ENCODE measurements at regions not wholly inside any gene's neighbourhood (a gene's known extent, or its start where the extent isn't known, plus 50 kb on each side); places are given as distances from the start of the nearest gene placed in this dataset.

DNA sequence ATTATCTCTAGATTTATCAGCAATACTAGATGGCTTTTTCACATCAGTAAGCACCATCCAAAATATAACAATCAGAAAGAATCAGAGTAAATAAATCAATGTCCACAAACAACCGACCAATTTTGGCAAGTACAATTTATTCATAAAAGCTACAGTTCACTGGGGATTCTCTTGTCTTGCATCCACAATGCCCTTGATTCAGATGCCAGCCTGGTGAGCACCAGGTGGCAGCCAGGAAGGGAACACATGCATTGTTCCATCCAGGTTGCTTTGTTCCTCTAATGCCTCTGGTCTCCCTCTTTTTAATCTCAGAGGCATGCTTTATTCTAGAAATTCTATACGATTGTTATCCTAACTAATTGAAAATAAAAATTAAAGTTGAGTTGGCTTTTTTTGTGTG is 242.1 kb upstream of the KIRREL3 start:
- no peak for DNase-seq

DNA sequence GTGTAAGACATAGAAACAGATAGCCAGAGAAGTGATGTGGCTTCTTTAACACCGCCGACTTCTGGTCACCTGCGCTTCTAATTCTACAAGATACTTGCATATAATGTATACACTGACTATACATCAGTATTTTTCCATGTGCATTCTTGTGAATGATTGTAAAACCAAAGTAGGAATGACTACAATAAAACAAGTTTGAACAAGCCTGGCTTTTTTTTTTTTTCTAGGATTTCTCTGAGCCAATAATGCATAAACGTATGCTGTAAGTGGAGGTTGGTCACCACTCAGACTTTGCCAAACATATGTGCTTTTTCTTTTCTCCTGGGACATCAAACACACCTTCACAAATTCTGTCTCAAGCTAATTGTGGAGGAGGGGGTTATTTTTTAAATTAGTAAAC is 237.8 kb upstream of the KIRREL3 start:
- DNase-seq, result no peak

DNA sequence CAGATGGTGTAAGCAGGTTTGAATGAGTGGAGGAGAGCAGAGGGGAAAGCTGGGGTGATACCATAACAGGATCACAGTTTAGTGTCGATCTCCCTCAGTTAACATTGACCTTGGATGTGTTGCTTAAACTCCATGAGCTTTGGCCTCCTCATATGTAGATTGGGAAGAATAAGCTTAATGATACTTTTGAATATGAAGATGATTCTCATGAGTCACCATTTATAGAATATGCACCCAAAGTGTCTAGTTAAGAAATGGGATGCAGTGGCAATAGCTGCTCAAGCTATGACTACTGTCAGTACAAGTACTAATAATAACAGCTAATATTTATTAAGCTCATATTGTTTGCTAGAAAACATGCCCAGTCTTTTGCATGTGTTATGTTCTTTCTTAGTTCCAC is 236.2 kb upstream of the KIRREL3 start:
- no peak for DNase-seq

DNA sequence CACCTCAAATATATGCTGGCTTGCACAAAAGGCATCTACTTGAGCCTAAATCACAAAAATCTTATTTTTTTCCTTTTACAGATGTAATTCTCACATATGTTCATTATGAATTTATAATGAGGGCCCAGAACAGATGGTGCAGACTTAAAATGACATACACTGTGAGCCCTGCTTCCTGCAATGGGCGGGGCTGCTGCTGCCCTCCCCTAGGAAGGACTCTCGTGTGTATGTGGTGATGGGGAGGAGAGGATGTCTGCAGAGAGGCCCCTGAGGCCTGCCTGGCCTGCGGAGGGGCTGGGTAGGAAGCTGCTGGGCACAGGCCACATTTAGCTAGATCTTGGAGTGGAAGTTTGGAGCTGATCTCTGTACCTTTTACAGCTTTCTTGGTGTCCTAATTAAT is 233.4 kb upstream of the KIRREL3 start:
- no peak for DNase-seq

DNA sequence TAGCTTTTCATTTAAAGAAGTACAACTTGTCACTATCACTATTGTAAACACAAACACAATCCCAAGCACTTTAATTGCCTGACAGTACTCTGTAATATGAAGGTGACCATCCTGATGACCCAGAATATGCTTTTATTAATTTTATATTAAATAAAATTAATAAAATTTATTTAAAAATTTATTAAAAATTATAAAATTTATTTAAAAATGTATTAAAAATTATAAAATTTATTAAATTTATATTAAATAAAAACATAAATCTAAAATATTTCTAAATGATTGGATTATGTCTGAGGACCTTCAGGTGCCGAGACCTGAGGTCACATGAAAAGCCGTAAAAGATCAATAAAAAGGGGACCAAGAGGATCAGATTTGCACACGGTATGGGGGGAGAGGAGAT is 229.8 kb upstream of the KIRREL3 start:
- DNase-seq, result no peak

DNA sequence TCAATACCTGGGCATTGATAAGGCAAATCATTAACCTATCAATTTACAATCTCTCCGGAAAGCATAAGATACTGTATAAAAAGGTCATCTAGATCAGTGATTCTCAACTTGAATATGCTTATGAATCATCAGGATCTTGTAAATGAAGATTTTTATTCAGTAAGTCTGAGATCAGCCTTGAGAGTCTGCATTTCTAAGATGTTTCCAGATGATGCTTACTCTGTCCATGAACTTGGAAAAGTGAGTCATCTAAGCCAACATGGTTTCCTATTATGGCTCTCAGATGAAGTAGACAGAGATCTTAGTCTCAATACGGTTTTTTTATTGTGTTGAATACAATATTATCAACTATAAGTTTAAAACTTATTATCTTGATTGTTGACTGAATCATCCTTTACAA is 226.4 kb upstream of the KIRREL3 start:
- DNase-seq, result no peak

DNA sequence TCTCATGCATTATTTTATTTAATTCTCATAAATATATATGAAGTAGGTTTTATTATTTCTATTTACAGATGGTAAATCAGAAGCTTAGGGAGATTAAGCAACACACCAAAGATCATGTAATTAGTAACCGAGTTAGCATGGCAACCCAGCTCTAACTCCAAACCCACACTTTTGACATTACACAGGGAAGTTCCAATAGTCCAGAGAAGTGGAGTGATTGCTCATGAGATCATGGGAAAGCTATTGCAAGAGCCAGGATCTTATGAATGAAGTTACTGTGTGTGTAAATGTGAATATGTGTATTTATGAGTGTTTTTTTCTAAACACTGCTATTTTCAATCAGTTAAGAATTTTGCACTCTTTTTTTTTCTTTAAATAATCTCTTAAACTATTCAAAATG is 225.8 kb upstream of the KIRREL3 start:
- DNase-seq, result no peak

DNA sequence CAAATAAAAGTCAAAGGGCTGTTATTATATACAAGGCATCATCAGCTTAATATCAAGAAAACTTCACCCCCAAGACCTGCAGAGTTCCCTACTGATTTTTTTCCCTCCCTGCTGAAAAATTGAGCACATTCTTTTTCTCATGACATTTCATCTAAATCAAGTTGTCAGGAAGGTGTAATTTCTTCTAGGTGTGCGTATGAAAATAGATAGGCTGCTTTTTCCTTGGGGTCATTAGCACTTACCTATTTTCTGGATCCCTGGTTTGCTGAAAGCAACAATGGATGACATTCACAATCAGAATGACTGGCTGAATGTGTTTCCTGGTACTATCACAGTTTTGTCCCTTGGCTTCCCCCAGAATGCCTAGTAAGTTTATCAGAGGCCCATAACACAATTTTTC is 225.0 kb upstream of the KIRREL3 start:
- DNase-seq, result no peak

DNA sequence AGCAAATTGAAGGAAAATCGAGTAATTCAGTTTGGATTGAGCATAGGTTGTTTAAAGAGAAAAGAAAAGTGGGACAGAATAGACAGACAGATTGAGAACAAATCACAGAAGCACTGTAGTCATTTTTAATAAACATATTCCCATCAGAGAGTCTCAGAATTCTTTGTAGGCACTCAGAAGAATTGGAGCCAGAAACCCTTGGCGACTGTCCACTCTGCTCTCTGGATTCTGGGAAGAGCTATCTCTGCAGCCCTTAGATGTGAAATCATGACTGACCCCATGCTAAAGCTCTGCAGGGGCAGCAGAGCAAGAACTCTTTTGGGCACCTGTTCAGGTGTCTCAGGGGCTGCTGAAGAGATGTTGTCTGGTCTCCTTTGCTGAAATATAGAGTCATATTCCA is 223.7 kb upstream of the KIRREL3 start:
- no peak for DNase-seq

DNA sequence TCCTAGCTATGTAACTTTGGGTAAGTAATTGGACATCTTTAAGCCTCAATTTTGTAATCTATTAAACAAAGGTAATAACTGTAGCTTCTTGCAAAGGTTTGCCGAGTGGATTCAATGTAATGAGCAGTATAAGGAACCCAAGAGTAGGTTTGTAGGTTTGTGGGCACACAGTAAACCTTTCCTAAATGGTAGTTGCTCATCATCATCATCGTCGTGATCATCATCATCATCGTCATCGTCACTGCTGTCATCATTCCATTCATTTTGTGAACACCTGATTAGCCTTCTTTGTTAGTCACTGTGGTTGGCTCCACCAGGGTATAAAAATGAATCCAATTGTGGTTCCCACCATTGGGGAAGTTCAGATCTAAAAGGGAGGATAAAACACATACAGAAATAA is 223.1 kb upstream of the KIRREL3 start:
- no peak for DNase-seq

DNA sequence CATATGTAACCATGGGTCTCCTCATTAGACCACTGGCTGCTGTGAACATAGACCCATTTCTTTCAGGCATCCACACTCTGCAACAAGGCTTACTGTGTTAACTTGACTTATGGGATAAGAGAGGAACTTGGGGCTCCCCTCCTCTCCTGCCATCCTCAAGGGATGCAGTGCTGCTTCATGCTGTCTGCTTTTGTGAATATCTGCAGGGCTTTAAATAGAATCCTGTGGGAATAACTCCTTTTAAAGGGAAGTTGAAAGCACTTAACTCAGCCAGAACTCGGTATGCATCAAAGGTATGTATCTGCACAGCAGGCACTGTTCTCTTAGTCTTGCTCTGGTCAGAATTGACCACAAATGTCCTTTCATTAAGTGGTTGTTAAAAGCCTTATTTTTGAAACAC is 222.5 kb upstream of the KIRREL3 start:
- DNase-seq, result no peak

DNA sequence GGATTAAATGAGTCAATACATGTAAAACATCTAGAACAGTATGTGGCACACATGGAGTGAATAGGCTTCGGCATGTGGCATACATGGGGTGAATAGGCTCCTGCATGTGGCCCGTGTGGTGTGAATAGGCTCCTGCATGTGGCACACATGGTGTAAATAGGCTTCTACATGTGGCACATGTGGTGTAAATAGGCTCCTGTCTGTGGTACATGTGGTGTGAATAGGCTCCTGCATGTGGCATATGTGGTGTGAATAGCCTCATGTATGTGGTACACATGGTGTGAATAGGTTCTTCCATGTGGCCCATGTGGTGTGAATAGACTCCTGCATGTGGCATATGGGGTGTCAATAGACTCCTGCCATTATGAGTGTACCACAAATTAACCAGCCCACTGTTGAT is 219.1 kb upstream of the KIRREL3 start:
- no peak for DNase-seq

DNA sequence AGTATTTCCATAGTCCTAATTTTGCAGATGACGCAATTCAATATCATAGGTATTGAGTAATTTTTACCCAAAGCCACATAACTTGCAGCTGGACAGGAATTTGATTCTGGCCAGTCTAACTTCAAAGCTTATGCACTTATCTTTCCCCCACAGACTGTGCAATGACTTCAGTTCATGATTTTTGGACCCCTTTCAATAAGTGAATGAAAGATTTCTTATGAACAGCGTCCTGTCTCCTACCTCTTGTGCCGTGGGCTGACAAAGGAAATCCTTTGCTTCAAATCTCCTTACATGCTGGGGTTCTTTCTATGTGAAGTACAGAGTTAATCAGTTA is 217.7 kb upstream of the KIRREL3 start:
- DNase-seq, result no peak

DNA sequence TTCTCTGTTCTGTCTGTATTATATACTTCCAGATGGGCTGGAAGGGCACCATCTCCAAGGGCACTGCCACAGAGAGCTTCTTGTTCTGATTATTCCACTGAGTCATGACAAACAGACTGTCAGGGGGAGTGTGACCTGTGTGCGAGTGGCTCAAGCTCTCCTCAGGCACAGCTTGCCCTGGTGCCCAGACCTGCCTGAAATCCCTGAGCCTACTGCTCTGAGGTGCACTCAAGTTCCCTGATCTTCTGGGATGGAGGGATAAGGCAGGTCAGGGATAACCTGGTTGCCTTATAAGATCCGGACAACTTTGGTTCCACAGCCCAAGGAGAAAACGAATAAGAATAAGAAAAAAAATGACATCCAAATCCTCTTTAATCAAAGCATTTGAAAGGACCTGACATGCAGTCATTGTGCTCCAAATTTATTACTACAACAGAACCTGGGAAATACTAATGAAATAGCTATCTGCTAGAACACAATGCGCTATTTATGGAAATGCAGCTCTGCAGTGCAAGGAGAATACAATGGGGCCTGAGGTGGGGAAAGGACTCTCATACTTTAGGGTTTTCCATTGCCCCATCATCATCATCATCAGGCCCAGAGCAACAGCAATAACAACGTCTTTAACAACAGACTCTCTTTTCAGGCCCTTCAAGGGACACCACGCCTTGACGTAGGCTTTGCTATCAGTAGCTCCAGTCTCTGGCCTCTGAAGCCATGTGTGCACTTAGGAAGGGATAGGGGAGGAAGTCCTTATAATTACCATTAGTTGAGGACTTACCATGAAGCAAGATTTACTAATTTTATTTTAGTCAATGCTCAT is 217.1 kb upstream of the KIRREL3 start:
- no peak for DNase-seq

DNA sequence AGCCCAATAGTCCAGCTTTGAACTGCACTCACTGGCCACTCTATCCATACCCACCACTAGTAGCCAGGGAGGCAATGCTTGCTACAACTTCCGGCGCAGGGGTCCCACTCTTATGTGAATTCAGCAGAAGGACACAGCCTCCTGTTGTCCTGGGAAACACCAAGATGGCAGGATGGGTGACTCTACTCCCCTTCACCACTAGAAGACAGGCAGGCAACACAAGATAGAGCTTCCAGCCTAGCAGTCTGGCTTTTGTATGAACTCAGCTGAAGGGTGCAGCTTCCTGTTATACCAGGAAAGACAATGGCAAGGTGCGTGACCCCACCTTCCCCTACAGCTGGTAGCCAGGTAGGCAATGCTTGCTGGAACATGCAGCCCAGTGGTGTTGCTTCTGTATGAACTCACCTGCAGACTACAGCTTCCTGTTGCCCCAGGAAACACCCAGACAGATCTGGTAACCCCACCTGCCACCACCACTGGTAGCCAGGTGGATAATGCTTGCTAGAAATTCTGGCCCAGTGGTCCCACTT is 205.2 kb upstream of the KIRREL3 start:
- DNase-seq, result no peak

DNA sequence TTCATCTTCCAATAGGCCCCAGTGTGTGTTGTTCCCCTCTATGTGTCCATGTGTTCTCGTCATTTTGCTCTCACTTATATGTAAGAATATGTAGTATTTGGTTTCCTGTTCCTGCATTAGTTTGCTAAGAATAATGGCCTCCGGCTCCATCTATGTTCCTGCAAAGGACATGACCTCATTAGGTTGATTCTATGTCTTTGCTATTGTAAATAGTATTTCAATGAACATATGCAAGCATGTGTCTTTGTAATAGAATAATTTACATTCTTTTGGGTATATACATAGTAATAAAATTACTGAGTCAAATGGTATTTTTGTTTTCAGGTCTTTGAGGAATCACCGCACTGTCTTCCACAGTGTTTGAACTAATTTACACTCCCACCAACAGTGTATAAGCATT is 202.9 kb upstream of the KIRREL3 start:
- DNase-seq, result no peak

DNA sequence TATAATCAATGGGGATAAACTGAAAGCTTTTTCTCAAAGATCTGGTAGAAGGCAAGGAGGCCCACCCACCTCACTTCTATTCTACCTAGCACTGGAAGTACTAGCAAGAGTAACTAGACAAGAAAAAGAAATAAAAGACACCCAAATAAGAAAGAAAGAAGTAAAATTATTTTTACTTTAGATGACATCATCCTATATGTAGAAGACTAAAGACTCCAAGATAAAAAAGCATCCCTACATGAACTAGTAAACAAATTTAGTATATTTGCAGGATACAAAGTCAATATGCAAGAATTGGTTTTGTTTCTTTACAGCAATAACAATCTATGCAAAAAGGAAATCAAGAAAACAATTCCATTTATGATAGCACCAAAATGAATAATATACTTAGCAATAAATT is 201.5 kb upstream of the KIRREL3 start:
- no peak for DNase-seq

DNA sequence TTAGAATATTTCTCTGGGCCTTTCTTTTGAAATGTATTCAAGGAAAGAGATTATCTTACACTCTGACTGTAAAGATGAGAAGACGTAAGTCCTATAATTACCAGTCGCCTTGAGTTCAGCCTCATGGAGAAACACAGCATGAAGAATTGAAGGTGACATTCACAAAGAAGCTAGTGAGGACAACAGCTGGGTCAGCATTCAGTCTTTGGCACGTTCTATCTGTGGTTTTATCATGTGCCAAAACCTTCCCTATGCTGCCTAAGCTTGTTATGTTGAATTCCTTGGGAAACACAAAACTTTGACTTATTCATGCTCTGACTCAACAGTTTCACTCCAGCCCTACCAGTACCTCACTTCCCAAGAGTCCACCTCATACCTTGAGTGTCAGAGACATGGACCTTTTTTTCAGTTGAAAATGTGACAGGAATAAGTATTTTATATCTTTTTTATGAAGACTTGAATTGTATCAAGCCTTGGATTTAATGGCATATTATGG is 198.8 kb upstream of the KIRREL3 start:
- no peak for DNase-seq

DNA sequence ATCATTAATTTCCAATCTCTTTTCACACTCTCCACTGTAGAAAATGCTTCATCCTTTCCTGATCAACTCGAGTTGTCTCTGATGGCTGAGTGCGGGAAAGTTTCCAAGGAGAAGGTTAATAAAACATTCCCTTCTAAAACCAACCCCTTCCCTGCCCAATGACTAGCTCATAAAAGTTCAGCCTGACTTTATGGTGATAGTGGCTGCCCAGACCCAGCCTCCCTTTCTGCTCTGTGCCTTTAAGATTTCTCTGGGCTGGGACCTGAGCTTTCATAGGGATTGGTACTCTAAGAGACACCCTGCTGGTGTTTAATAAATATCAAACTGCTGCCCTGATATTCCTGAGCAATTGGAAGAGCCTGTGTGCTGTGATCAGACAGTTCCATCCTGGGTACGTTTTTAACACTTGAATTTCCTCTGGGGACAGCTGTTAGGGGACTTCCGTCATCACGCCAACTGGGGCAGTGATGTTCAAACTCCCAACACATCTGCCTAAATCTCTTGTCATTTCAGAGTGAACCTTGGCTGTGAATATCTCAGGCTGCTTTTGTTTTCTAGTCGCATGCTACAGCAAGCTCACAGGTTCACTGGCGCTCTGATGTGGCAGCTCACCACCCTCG is 195.0 kb upstream of the KIRREL3 start:
- no peak for DNase-seq

DNA sequence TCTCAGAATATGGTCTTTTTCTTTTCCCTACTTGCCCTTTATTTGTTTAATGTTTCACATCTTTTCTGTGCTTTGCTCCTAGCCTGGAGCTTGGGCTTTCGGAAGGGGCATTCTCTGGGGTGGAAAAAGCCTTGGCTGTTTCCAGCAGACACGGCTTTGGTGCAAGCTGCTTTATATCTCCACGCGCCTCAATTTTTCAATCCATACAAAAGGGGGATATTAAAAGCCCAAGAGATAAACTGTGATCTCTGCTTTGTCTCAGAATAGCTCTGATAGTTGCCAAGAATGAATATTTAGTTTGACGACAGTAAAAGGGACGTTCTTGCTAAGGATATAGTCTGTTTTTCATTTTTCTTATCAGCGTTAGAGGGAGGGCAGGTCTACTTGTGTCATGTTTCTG is 194.0 kb upstream of the KIRREL3 start:
- no peak for DNase-seq

DNA sequence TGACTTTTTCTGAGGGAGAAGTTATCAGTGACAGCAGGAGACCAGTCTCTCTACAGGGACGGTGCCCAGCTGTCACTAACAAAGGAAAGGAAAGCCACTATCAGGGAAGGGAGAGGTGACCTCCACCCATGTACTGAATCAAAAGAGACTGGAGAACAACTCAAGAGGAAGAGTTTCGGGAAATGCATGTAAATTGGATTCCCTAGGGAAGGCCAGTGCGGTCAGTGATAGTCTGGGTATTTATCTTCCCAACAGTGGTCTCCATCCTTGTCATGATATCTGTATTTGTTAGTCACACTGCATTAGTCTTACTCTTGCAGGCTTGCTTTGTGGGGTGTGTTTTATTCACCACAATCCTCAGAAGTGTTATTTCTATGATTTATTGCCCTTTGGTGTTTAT is 193.4 kb upstream of the KIRREL3 start:
- DNase-seq, result no peak

DNA sequence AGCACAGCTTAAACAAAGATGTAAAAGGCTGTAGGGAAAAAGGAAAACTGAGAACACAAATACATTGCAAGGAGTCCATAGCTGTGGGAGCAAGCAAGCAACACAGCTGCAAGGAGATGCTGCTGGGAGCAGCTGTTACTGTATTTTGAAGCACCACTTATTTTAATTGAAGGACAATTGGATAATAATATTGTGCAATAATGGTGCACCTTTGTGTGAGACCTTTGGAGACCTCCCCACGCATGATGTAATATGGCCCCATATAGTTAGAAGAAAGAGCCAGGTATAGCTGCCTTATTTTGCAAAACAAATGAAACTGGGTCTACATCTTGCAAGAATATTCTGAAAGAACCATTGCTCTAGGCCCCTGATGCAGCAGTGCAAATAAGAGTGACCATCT is 191.1 kb upstream of the KIRREL3 start:
- no peak for DNase-seq

DNA sequence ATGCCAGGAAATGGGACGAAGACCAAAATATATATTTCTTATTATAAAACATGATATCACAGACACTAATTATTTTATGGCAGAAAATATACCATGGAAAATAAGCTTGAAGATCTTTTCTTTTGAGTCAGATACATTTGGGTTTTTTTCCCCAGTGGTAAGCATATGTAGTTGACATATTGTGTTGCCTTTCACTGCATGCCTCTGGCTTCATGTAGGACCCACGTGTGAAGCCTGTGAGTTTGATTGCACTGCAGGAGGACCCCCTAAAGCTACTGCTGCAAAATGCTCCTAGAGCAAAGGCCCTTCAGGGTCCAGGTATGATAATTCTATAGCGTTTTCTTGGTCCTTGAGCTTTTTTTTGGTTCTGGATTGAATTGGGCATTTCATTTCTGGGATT is 190.7 kb upstream of the KIRREL3 start:
- DNase-seq, result no peak

DNA sequence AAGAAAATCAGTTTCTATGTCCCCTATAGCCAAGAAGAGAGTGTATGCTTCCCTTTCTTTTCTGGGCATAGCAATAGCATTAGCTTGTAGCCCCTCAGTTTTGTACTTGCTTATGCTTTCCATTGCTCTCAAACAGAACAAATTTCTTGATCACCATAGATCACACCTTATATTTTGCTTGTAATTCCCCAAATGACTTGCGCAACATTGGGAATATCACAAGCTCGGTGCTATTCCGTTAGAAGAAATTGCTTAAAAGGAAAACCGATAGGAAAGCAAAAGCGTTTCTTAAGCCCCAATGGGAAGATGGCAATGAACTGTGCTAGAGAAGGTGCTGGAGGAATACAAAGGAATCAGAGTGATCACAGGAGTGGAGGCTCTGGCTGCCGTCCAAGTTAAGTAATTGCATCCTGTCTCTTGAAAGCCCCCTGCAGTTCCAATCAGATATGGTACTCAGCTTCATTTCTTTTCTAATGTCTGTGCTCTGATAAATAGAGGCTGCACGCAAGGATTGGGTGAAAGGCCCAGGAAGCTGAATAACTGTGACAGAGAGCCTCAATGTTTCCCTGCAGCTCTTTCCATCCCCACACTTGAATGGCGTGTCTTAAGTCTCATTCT is 182.1 kb upstream of the KIRREL3 start:
- DNase-seq, result no peak

Measured in activated CD4-positive, CD25-positive, alpha-beta regulatory T cell treated with anti-CD3 and anti-CD28 coated beads, Interleukin-2, amount 50 U/mL, for 72 hours (primary cell).